CD4-positive, alpha-beta T cell (primary cell): ENCODE measurements at regions not wholly inside any gene's neighbourhood (a gene's known extent, or its start where the extent isn't known, plus 50 kb on each side); places are given as distances from the start of the nearest gene placed in this dataset.

Source experiments
- ATAC-seq: fragments of 200-7000 bp; cut with Tn5 transposase; one replicate; pipeline ENCODE4 v1.10.0; 2022; ENCODE audit warnings: mild to moderate bottlenecking; ENCODE audit not compliant: poor library complexity
- CTCF ChIA-PET: fragments of 350-600 bp; sonication (Branson Sonifier 250); formaldehyde crosslinking; loops from one replicate; lab custom pipeline; 2021; ENCODE audit warnings: antibody characterized with exemption, inconsistent platforms; lab: Charles Lee
- POLR2A ChIA-PET: fragments of 350-600 bp; sonication (Branson Sonifier 250); formaldehyde crosslinking; loops from one replicate; lab custom pipeline; 2021; ENCODE audit warnings: antibody characterized with exemption, inconsistent platforms; lab: Charles Lee
- DNase-seq, 14 experiments: peaks; one replicate each; pipeline ENCODE4 v3.0.0-alpha.2; 2013 to 2020; ENCODE audit warnings: mixed read lengths in 2 of 14
- H3K27ac ChIP-seq, 2 donors: one replicate each; pipeline versions ENCODE4 v1.5.1 to v1.7.0; 2013; ENCODE audit warnings: low read length in 2 of 2, low read depth in 1 of 2, mild to moderate bottlenecking in 1 of 2
- H3K27me3 ChIP-seq, 2 experiments: 1 replicate in 1 of 2; 2 replicates in 1 of 2; pipeline versions ENCODE4 v1.6.1 to v1.7.0; 2013; ENCODE audit warnings: low read length in 2 of 2, control low read depth in 1 of 2, mild to moderate bottlenecking in 1 of 2, moderate library complexity in 1 of 2; ENCODE audit not compliant: insufficient read depth in 2 of 2, control insufficient read depth in 1 of 2
- H3K36me3 ChIP-seq: one replicate; pipeline ENCODE4 v1.6.1; 2013; ENCODE audit warnings: low read length, control low read depth; ENCODE audit not compliant: insufficient read depth
- H3K4me1 ChIP-seq: one replicate; pipeline ENCODE4 v1.6.1; 2013; ENCODE audit warnings: low read length, control low read depth; ENCODE audit not compliant: insufficient read depth
- H3K4me3 ChIP-seq: one replicate; pipeline ENCODE4 v1.5.1; 2013; ENCODE audit warnings: mild to moderate bottlenecking, low read length, moderate library complexity
- H3K9me3 ChIP-seq, 2 experiments: 1 replicate in 1 of 2; 2 replicates in 1 of 2; pipeline versions ENCODE4 v1.6.1 to v1.7.0; 2013; ENCODE audit warnings: low read length in 2 of 2, mild to moderate bottlenecking in 2 of 2, control low read depth in 1 of 2, moderate library complexity in 1 of 2; ENCODE audit not compliant: control insufficient read depth in 1 of 2, insufficient read depth in 1 of 2
- H3K27ac Mint-ChIP-seq: one replicate; pipeline ENCODE4 v1.8.0; 2020; ENCODE audit warnings: mixed read lengths
- H3K27me3 Mint-ChIP-seq: one replicate; pipeline ENCODE4 v1.8.0; 2021; ENCODE audit warnings: mixed read lengths
- H3K36me3 Mint-ChIP-seq: one replicate; pipeline ENCODE4 v1.8.0; 2021; ENCODE audit warnings: low read depth, mixed read lengths
- H3K4me1 Mint-ChIP-seq: one replicate; pipeline ENCODE4 v1.8.0; 2021; ENCODE audit warnings: low read depth, mixed read lengths
- H3K4me3 Mint-ChIP-seq: one replicate; pipeline ENCODE4 v1.8.0; 2020; ENCODE audit warnings: mild to moderate bottlenecking, mixed read lengths
- H3K9me3 Mint-ChIP-seq: one replicate; pipeline ENCODE4 v1.8.0; 2020; ENCODE audit warnings: mixed read lengths
- intact Hi-C, 2 experiments: fragments of 100-400 bp; cut with DNase I in 1 of 2; cut with micrococcal nuclease in 1 of 2; formaldehyde crosslinking; loops; one replicate each; pipeline versions ENCODE4 v1.15.1 to v1.9.0; 2023 to 2025; cut with DNase I, micrococcal nuclease
- TF ChIP-seq, protein P1 (sequence below): fragments of 200-600 bp; IDR thresholded peaks from one replicate; pipeline ENCODE4 v1.8.0; 2022; ENCODE audit warnings: antibody characterized with exemption, mild to moderate bottlenecking

DNA sequence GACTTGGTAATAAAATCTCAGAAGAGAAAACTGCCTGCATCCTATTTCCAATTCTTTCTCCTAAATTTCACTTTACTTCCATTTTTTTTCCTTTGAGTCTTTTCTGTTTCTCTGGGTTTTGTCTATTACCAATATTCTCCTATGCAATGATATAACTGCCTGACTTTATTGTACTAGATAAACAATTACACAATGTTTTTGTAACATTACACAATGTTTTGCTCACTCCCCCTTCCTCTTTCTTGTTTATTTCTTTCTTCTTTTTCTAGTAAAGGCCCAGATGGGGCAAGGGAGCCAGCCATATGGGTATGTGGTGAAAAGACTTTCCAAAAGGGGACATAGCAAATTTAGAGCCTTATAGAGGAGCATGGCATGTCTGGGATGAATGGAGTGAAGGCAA lies 278.7 kb upstream of the PHYHIPL start:
- Mint-ChIP-seq H3K4me1 (no peaks in the 10 kb centered on the region), H3K36me3 (no peaks in the 10 kb centered on the region), H3K4me3 (no peak overlapping the region), H3K9me3 (no peaks in the 10 kb centered on the region), H3K27me3 (no peaks in the 10 kb centered on the region), H3K27ac (no peak overlapping the region)
- ChIA-PET POLR2A (no interaction called here), CTCF (no interaction called here)
- DNase-seq (no peak), ATAC-seq (no peak)
- H3K4me1 ChIP-seq: no peaks in the 10 kb centered on the region
- no peak overlapping the region for H3K27ac ChIP-seq
- H3K4me3 ChIP-seq: no peak overlapping the region
- no peaks in the 10 kb centered on the region for H3K36me3 ChIP-seq
- intact Hi-C loops: no loop called here
- no peaks in the 10 kb centered on the region for H3K9me3 ChIP-seq
- H3K27me3 ChIP-seq: no peaks in the 10 kb centered on the region
- TF ChIP-seq, protein P1, sequence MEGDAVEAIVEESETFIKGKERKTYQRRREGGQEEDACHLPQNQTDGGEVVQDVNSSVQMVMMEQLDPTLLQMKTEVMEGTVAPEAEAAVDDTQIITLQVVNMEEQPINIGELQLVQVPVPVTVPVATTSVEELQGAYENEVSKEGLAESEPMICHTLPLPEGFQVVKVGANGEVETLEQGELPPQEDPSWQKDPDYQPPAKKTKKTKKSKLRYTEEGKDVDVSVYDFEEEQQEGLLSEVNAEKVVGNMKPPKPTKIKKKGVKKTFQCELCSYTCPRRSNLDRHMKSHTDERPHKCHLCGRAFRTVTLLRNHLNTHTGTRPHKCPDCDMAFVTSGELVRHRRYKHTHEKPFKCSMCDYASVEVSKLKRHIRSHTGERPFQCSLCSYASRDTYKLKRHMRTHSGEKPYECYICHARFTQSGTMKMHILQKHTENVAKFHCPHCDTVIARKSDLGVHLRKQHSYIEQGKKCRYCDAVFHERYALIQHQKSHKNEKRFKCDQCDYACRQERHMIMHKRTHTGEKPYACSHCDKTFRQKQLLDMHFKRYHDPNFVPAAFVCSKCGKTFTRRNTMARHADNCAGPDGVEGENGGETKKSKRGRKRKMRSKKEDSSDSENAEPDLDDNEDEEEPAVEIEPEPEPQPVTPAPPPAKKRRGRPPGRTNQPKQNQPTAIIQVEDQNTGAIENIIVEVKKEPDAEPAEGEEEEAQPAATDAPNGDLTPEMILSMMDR: no peak

- Histone ChIP-seq H3K4me1 (no peaks in the 10 kb centered on the region), H3K27me3 (no peaks in the 10 kb centered on the region), H3K36me3 (no peaks in the 10 kb centered on the region), H3K4me3 (no peak overlapping the region), H3K27ac (no peak overlapping the region), H3K9me3 (no peaks in the 10 kb centered on the region)
- H3K9me3 Mint-ChIP-seq: no peaks in the 10 kb centered on the region
- ChIA-PET CTCF (no interaction called here), POLR2A (no interaction called here)
- DNase-seq: no peak
- H3K4me3 Mint-ChIP-seq: no peak overlapping the region
- no peak overlapping the region for H3K27ac Mint-ChIP-seq
- TF ChIP-seq, protein P1: no peak
- no peaks in the 10 kb centered on the region for H3K36me3 Mint-ChIP-seq
- H3K4me1 Mint-ChIP-seq: no peaks in the 10 kb centered on the region
- ATAC-seq: no peak
- no peaks in the 10 kb centered on the region for H3K27me3 Mint-ChIP-seq
- intact Hi-C loops: no loop called here
These were observed 277.4 kb upstream of the PHYHIPL start for GRCh38 chr10:58898854-58899573.

- POLR2A ChIA-PET: no interaction called here
- CTCF ChIA-PET: interaction anchor here (1.4 to 2.0 kb wide), 2 partner anchors 17 to 34 kb away, joined by 4 read pairs; no protein-coding TSS in a partner anchor
- Mint-ChIP-seq H3K4me1 (no peaks in the 10 kb centered on the region), H3K4me3 (no peak overlapping the region), H3K27me3 (no peaks in the 10 kb centered on the region), H3K27ac (no peak overlapping the region), H3K36me3 (no peaks in the 10 kb centered on the region), H3K9me3 (no peaks in the 10 kb centered on the region)
- no peak overlapping the region for H3K27ac ChIP-seq
- TF ChIP-seq, protein P1: no peak
- no peak for DNase-seq
- H3K36me3 ChIP-seq: no peaks in the 10 kb centered on the region
- peaks cover 0 to 11% of the 10 kb centered on the region in 2 experiments for H3K9me3 ChIP-seq
- ATAC-seq: no peak
- no peak overlapping the region for H3K4me3 ChIP-seq
- intact Hi-C loops: no loop called here
- no peaks in the 10 kb centered on the region for H3K27me3 ChIP-seq
- H3K4me1 ChIP-seq: no peaks in the 10 kb centered on the region
These were observed 275.3 kb upstream of the PHYHIPL start for GRCh38 chr10:58901092-58901646.
